Skeletal muscle cell (primary cell): ENCODE measurements at regions not wholly inside any gene's neighbourhood (a gene's known extent, or its start where the extent isn't known, plus 50 kb on each side); places are given as distances from the start of the nearest gene placed in this dataset.

Source experiments
- DNase-seq: peaks from one replicate; pipeline ENCODE4 v3.0.0-alpha.2; 2010; ENCODE audit warnings: low read depth
- H3K4me3 ChIP-seq: 2 replicates; pipeline ENCODE4 v1.5.1; 2011; ENCODE audit warnings: low read depth, mild to moderate bottlenecking, control low read depth, low read length, moderate library complexity

DNA sequence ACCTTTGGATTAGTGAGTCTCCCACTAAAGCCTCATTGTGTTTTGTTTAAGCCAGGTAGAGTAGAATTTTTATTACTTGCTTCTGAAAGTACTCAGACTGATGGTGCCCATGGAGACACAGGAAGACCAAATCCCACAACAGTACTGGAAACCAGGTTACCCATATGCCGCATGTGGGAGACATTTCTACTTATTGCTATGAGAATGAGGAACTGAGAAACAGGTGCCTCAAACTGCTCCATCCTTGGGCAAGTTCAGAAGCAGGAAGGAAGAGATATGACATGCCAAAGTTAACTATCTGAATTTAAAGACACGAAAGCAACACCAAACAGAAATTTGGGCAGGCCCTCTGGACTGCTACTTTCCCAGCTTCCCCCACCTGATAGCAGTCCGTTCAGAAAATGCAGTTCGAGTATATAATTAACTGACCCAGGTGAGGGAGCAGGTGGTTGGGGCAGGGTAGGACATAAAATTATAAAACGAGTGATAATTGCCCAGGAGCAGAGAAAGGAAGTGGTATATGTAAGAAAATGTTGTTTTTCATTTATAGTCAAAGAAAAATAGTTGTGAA lies 382.3 kb upstream of the MTPN start:
- no peak for DNase-seq
- H3K4me3 ChIP-seq = no peak overlapping the region

GRCh38 chr7:136353287-136353686 lies 376.1 kb upstream of the MTPN start:
- no peak for DNase-seq
- H3K4me3 ChIP-seq = no peak overlapping the region

DNA sequence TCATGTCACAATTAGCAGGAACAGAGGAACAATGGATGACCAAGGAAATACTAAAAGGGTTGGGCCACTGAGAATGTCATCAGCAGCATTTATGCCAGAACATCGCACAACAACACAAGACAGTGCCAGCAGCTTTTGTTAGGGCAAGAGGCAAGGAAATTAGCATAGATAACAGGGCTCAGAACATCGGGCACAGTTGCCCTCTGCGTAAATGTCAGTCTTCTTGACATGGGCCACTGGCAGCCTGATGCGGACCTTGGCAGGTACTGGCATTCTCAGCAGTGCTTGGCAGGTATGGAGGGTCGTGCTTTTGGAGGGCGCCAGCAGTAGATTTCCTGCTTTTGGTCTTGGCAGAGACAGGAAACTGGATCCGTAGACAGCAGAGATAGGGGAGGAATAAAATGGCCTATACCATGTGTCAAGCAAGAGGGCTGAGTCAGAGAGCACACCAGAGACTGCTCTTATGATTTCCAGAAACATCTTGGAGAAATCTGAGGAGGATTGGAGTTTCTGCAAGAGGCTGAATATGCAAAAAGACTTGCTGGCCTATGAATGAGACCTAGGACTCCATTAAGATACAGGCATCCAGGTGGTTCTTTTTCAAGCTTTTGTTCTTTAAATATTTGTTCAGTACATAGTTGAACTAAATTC lies 371.5 kb upstream of the MTPN start:
- no peak overlapping the region for H3K4me3 ChIP-seq
- no peak for DNase-seq

DNA sequence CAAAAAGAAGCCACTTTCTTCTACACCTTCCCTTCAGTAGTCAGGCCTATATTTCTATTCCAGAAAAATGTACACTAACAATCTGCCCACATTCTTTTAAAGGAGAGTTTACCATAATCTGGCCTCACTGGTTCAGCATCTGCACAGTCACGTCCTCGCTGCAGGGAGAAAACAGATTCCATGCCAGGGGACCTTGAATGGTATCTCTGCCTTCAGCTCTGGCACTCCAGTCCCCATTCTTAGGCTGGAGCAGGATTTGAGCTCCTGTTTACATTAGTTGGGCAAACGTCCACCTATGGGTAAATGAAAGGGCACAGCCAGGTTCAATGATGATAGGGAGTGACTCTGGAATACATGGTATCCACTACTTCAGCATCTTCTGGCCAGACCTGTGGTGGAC lies 371.0 kb upstream of the MTPN start:
- H3K4me3 ChIP-seq = no peak overlapping the region
- DNase-seq = no peak

DNA sequence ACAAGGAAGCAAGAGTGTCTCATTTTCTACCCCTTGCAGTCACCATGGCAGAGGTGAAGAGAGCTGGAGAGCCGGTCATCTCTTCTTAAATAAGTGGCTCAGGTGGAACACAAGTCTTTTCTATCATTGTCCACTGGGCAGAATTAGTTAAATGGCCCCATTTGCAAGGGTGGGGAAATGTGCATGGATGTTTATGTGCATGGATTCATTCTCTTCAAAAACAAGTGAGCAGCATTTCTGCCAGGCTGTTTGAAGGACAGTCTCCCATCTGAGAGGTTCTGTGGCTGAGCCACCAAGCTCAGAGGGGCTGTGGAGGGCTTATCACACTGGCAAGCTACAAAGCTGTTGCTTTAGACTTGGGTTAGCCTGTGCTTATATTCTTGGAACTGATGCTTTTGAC lies 370.3 kb upstream of the MTPN start:
- H3K4me3 ChIP-seq = no peak overlapping the region

DNA sequence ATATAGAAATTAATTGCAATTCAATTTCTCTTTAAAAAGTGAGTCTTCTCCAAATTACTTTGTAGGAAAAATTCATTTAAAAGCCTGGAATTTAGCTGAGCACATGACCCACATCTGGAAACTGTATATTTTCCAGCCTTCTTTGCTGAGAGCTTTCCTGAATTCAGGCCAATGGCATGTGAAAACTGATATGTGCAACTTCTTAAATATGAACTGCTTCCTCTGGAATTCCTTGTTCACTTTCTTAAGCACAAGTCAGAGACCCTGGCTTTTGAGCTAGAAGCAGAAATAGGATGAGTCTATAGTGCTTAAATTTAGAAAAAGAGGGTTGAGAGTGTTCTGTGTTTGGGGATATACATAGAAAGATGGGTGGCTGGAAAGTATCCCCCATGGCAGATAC lies 365.1 kb upstream of the MTPN start:
- DNase-seq = no peak
- no peak overlapping the region for H3K4me3 ChIP-seq

More for the DNA sequence above, 370.3 kb upstream of the MTPN start:
- DNase-seq = no peak

- no peak for DNase-seq
- H3K4me3 ChIP-seq = no peak overlapping the region
Measured at GRCh38 chr7:136339464-136339863, 362.3 kb upstream of the MTPN start.

- no peak for DNase-seq
- no peak overlapping the region for H3K4me3 ChIP-seq
Measured at GRCh38 chr7:136336932-136337331, 359.8 kb upstream of the MTPN start.

DNA sequence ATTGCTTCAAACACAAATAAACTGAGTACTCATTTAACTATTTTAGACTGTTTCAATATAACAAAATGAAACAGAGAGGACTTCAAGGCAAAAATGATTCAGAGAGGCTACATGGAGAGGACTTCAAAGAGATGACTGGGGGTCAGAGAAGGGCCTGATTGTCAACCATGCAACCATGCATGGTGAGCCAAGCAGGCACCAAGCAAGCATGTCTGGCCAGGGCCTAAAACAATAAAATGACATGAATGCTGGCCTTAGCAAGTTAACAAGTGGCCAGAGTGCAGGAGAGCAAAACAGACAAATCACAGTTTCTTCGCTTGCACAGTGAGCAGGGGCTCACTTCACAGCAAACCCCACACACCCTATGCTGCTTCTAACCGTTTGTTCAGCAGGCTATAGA lies 356.5 kb upstream of the MTPN start:
- no peak for DNase-seq
- H3K4me3 ChIP-seq = no peak overlapping the region

- no peak overlapping the region for H3K4me3 ChIP-seq
- no peak for DNase-seq
Measured at GRCh38 chr7:136326045-136326609, 349.0 kb upstream of the MTPN start.

GRCh38 chr7:136325578-136325977 lies 348.4 kb upstream of the MTPN start:
- no peak overlapping the region for H3K4me3 ChIP-seq
- no peak for DNase-seq

GRCh38 chr7:136325027-136325426 lies 347.9 kb upstream of the MTPN start:
- no peak overlapping the region for H3K4me3 ChIP-seq
- no peak for DNase-seq

DNA sequence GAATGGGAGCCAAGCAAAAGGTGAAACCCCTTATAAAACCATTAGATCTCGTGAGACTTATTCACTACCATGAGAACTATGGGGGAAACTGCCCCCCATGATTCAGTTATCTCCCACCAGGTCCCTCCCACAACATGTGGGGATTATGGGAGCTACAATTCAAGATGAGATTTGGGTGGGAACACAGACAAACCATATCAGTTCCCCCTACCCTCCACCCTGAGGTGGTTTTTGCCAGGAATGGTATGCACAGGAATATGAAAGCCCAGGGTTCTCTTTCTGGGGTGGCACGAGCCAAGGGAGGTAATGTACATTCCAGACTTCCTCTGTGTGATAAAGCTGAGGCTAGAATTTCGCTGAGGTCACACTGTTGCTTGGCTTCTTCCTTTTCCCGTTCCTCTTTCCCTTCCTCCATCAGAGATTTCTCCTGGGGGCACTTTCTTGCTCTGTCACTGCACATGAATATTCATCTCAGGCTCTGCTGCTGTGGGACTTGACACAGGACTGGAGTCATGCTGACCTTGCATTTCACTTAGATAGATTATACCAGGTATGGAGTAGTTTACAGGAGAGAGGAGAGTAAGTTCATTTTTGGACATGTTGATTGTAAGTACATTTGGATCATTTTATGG lies 347.0 kb upstream of the MTPN start:
- DNase-seq = no peak
- no peak overlapping the region for H3K4me3 ChIP-seq

DNA sequence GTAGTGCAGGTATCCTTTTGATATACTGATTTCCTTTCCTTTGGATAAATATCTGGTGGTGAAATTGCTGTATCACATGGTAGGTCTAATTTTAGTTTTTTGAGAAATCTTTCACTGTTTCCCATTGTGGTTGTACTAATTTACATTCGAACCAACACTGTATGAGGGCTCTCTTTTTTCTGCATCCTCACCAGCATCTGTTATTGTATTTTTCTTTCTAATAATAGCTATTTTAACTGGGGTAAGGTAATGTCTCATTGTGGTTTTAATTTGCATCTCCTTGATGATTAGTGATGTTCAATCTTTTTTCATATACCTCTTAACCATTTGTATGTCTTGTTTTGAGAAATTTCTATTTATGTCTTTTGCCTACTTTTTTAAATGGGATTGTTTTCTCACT lies 335.4 kb upstream of the MTPN start:
- DNase-seq = no peak
- H3K4me3 ChIP-seq = no peak overlapping the region

DNA sequence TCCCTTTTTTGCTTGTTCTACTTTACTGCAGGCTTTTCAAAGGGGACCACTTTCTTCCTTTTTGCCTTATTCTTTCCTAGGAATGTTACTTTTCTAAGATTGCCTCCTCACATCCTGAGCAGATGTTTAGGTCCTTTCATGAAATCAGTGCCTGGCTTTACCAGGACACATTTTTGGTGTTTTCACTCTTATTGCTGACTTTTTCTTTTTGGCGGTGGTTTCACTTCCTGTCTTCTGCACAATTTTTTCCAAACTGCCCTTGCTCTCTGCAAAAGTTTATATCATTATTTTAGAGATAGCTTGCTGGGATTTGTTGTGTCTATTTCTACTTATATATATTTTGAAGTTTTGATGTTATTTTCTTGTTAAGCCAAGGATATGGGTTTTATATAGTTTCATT lies 332.2 kb upstream of the MTPN start:
- DNase-seq = no peak
- no peak overlapping the region for H3K4me3 ChIP-seq

GRCh38 chr7:136308230-136308629 lies 331.1 kb upstream of the MTPN start:
- no peak overlapping the region for H3K4me3 ChIP-seq
- DNase-seq = no peak

GRCh38 chr7:136303162-136303561 lies 326.0 kb upstream of the MTPN start:
- no peak overlapping the region for H3K4me3 ChIP-seq
- no peak for DNase-seq

DNA sequence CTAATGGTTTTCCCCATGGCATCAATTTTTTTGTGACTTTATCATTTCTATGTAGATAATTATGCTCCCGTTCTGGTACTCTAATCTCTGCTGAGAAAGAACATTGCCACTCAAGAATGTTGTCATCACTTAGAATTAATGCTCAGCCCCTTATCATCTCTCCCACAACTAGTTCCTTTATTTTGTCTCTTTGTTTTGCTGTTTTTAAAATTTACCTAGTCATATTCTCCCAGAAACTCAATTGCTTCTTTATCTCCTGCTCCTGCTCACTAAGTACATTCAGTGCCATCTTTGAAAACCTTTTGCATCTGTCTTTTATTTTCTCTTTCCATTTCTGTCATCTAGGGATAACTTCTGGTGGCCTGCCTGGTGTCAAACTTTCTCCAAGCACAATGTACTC lies 324.9 kb upstream of the MTPN start:
- no peak for DNase-seq
- H3K4me3 ChIP-seq = no peak overlapping the region

DNA sequence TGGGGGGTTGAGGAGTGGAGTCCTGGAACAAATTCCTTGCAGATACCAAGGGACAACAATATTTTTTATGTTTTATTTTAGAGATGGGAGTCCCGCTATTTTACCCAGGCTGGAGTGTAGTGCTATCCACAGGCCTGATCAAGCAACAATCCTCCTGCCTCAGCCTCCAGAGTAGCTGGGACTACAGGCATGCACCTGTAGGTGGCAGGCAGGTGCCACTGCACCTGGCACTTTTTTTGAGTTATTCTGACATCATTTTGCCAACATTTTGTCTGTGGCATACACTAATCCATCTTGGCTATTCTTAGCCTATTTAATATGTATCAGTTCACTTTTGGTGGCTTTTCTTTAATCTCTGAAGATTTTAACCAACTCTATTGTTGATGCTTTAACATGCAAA lies 317.8 kb upstream of the MTPN start:
- no peak overlapping the region for H3K4me3 ChIP-seq
- no peak for DNase-seq

DNA sequence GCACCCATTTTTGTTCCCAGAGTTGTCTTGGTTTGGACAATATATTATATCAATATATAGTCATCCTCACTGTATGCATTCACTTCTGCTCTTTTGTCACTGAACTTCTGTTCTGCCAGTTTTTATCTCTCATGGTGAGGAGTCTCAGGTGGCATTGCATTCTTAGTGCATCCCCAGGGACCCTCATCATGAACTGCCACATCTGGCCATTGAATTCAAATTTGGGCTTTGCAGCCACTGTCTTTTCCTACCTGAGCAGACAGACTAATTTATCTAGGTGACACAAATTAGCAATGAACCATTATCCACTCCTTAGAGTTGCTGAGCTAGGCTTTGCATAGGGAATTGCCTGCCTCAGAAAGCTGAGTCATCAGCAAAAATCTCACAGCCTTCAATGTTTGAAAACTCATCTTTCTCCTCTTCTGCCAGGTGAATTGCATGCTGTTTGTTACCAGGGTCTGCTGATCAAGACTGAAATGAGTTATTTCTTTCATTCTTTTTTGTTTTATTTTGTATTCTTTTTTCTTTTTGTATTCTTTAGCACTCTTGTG lies 316.8 kb upstream of the MTPN start:
- no peak overlapping the region for H3K4me3 ChIP-seq
- no peak for DNase-seq

DNA sequence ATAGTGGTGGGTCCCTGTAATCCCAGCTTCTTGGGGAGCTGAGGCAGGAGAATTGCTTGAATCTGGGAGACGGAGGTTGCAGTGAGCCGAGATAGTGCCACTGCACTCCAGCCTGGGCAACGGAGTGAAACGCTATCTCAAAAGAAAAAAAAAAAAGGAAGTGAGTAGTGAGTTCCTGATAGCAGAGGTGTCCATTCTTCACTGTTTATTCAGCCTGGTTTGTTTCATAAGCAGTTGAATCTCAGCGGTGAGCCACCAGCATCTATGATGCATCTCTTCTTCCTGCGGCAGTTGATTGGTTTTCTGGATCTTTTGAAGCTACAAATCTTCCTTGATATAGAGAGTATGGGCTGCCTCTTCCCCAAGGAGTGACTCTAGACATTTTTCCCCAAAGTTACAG lies 316.1 kb upstream of the MTPN start:
- no peak for DNase-seq
- no peak overlapping the region for H3K4me3 ChIP-seq
